ENCODE measurements at regions not wholly inside any gene's neighbourhood (a gene's known extent, or its start where the extent isn't known, plus 50 kb on each side); places are given as distances from the start of the nearest gene placed in this dataset.

DNA sequence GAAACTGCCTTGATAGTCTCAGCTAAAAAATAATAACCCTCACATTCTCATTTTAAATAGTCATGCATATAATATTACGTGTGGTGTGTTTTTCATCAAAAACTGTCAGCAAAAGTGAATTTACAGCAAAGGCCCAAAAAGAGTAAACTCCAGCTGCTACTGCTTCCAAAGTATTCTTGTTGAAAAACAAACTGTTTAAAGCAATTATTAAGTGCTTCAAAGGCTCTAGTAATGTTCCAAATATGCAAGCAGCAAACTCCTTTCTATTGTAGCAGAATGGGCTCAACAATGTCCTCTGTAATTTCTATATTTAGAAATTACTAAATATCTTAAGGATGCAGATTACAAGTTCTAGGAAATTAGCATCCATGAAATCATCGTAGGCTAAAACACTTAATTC, 280.0 kb upstream of the TBX18 start:
- TF ChIP-seq, protein P1, sequence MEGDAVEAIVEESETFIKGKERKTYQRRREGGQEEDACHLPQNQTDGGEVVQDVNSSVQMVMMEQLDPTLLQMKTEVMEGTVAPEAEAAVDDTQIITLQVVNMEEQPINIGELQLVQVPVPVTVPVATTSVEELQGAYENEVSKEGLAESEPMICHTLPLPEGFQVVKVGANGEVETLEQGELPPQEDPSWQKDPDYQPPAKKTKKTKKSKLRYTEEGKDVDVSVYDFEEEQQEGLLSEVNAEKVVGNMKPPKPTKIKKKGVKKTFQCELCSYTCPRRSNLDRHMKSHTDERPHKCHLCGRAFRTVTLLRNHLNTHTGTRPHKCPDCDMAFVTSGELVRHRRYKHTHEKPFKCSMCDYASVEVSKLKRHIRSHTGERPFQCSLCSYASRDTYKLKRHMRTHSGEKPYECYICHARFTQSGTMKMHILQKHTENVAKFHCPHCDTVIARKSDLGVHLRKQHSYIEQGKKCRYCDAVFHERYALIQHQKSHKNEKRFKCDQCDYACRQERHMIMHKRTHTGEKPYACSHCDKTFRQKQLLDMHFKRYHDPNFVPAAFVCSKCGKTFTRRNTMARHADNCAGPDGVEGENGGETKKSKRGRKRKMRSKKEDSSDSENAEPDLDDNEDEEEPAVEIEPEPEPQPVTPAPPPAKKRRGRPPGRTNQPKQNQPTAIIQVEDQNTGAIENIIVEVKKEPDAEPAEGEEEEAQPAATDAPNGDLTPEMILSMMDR (IDR thresholded peaks at IDR 0.05): no peak
- no peak for TF ChIP-seq POLR2A (IDR thresholded peaks at IDR 0.05)
